ENCODE measurements at regions not wholly inside any gene's neighbourhood (a gene's known extent, or its start where the extent isn't known, plus 50 kb on each side); places are given as distances from the start of the nearest gene placed in this dataset.
"Not testable (repeated sequence)": the region's sequence is repeated elsewhere in the genome, so short reads cannot be mapped to it uniquely, and the experiment has no call there.

GRCh38 chr3:164080208-164080607, 998.1 kb downstream of the SI start:
- no peak for DNase-seq

GRCh38 chr3:164064298-164064697, 1014.0 kb downstream of the SI start:
- DNase-seq = no peak

GRCh38 chr3:164060923-164061322, 1017.4 kb downstream of the SI start:
- DNase-seq = no peak

DNA sequence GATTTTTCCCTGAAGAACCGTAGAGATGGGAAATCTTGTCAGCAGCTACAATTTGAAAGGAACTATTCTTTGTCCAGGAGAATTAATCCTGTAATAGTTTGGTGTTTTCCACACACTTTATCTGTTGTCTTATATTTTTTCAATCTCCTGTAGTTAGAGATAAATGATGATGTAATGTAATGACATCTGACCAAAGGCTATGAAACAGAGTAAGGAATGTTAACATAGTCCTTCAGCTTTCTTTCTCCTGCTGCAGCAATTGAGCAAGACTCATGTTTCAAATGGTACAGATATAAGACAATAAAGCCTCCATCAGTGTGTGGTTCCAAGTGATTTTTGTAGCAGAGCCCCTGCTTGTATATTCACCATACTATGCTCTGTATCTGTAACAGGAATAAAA, 1028.4 kb downstream of the SI start:
- DNase-seq = no peak

GRCh38 chr3:164048451-164048850, 1029.8 kb downstream of the SI start:
- DNase-seq = no peak

GRCh38 chr3:164040991-164041390, 1037.3 kb downstream of the SI start:
- no peak for DNase-seq

DNA sequence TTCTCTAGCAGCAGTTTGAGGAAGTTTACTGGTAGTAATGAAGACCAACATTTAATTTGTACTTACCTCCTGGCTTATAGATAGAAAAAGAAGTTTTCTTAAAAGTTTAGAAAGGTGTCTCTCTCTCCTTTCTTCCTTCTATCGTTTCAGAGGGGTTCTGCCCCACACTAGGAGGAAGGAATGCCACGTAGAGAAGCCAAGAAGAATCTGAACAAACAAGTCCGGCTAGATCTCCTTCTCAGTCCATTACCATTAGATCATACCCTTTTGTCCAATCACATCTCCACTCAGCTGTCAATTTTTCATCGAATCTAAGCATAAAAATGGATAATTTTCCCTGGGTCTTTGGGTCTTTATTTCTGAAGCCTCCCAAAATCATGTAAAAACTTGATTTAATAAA, 1048.1 kb downstream of the SI start:
- DNase-seq = no peak

DNA sequence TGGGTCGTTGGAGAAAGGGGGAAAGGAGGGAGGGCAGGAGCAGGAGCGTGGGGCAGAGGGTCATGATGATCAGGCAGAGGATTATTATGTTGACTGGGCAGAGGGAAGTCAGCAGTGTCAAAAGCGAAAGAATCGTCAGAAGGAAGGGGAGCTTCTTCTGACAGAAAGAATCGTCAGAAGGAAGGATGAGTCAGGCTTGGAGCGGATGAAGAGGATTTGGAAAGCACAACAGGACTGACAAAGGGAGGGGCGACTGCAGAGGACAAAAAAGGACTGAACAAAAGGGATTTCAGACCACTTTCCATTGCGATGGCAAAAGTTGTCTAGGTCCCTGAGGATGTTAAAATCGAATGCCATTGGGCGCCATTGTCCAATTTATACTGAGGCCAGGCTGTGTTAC, 1053.5 kb downstream of the SI start:
- no peak for DNase-seq

GRCh38 chr3:164023480-164023879, 1054.8 kb downstream of the SI start:
- DNase-seq = no peak

DNA sequence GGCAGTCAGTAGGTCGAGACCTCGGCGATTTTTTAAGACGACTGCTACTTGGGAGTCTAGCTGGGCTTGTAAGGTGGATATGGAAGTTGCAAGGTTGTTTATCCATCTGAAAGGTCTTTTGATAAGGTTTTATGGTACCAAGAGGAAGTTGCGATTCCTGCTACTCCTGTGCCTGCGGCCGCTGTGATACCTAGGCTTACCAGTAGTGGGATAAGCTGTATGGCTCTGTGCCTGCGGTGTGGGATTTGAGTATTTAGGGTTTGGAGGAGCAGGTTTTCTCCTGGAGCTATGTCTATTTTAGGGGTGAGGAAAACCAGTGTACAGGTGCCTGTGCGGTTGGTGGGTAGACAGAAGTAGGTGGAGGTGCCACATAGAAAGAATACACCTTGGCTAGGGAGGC, 1059.8 kb downstream of the SI start:
- no peak for DNase-seq

DNA sequence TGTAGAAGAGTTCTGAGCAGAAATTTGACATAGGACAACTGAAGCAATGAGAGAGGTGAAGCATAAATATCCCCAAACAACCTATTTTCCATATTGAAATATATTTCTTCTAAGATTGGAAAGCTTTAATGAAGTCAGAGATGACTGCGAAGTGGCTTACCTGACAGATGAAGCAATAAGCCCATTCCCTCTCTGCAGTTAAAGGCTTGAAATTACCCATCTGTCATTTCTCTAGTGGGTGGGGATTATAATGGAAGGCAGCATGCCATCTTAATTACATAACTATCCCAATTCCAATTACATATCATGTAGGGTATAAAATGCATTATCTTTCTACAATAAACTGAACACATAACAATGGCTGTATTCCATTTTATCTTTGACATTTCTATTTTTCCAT, 1070.5 kb downstream of the SI start:
- DNase-seq = no peak

DNA sequence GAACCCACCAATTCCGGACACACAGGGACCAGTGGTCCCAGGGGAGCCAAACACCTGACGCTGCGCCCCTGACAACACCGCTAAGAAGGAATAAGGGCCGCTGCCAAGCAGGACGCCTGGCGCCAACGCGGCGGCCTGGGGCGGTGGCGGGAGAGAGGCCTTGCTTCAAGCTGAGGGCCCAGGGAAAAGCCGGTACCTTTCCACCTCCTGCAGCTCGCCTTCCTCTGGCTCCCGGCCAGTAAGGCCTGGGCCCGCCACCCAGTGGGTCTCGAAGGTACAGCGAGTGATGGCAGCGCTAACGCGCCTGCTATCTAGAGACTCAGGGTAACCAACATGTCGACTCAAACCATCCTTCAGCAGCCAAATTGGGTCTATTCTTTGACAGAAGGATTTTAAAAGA, 1074.1 kb downstream of the SI start:
- no peak for DNase-seq

GRCh38 chr3:164003016-164003415, 1075.3 kb downstream of the SI start:
- not testable (repeated sequence) for DNase-seq

DNA sequence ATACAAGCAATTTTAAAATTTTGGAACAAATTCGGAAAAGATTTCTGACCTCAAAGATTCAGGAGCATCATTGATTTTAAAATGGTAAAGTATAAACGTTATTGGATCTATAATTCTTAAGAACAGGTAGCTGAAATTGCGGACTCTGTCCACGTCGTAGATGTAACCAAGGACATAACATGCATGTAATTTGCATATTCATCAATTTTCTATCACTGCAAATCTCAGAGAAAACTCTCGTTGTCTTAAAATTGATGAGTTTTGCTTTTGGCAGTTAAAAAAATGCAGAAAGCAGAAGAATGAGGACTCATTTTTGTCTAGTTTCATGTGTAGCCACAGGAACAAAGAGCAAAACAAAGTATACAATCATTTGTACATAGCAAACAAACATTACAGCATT, 1094.4 kb downstream of the SI start:
- DNase-seq = no peak

- no peak for DNase-seq
These were observed 1106.4 kb downstream of the SI start for GRCh38 chr3:163971861-163972260.

- no peak for DNase-seq
These were observed 1121.2 kb downstream of the SI start for GRCh38 chr3:163957072-163957471.

DNA sequence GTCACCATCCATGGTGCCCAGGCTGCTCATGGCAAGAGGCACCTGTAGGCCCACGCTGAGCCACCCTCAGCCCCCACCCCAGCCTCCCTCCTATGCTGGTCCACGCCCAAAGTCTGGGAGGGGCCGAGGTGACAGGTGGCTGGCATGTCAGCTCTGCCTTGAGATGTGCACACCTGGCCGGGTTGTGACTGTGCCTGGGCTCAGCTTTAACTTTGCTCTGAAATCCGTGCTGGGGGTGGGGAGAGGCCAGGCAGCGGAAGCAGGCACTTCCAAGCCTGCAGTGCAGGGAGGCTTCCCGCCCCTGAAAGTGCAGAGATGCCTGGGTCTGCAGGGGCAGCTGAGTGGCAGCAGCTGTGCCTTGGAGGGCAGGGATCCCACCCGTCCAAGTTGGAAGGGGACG, 1124.8 kb downstream of the SI start:
- DNase-seq = no peak

DNA sequence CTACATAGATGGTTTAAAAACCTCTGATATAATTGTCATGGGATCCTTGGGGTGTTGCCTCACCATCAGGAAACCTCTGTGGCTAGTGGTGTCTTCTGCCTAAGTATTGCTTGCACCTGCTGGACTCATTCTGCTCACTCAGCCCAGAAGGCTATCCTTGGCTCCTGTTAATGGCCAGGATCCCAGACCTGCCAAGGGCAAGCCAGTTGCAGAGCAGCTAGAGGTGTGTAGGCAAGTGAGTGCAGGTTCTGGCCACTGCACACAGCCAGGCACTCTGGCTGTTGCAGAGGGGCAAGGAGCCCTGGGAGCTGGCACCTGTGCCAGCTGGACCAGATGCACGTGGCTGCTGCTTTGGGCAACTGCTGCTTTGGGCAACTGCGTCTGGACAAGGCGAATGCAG, 1125.8 kb downstream of the SI start:
- DNase-seq = no peak

GRCh38 chr3:163951397-163951987, 1126.8 kb downstream of the SI start:
- no peak for DNase-seq

- DNase-seq = no peak
These were observed 1131.5 kb downstream of the SI start for GRCh38 chr3:163946785-163947184.

GRCh38 chr3:163943664-163944063, 1134.6 kb downstream of the SI start:
- no peak for DNase-seq

- DNase-seq = peak; percentile 61
These were observed 1138.4 kb downstream of the SI start for GRCh38 chr3:163939926-163940325.

- DNase-seq = no peak
These were observed 1141.8 kb downstream of the SI start for GRCh38 chr3:163936543-163936942.

GRCh38 chr3:163935411-163935810, 1142.9 kb downstream of the SI start:
- DNase-seq = no peak

DNA sequence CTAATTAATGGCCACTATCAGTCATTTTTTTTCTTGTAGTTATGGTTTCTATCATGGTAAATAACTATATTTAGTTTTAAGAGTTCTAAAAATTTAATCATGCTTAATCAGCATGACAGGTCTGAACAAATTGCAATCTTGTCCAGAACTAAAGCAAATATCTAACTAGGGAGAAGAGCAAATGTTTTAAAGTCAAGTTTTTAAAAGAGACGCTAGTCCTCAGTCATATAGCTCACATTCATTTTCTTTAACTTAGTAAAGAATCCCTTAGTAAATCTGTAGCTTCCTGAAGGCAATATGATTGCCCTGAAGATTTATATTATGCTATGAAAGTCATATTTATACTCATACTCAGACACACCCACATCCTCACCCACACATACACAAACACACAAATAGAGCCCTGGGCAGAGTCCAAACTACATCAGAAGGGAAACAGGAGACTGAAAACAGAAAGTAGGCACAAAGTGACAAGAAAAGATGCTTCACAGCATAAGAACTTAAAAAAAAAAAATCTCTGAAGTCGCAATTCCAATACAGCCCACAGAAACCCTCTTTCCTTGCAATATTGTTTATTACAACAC, 1149.1 kb downstream of the SI start:
- no peak for DNase-seq

All from NCI-H2029 treated with DMSO at 0.1 percent for 48 hours (cell line).